ENCODE measurements at regions not wholly inside any gene's neighbourhood (a gene's known extent, or its start where the extent isn't known, plus 50 kb on each side); places are given as distances from the start of the nearest gene placed in this dataset.

- DNase-seq, result no peak
Measured at GRCh38 chr16:54402270-54402669, 115.7 kb upstream of the IRX3 start.

GRCh38 chr16:54400261-54400660 is 113.7 kb upstream of the IRX3 start:
- no peak for DNase-seq

GRCh38 chr16:54398986-54399385 is 112.4 kb upstream of the IRX3 start:
- no peak for DNase-seq

- DNase-seq, result no peak
Measured at GRCh38 chr16:54397838-54398237, 111.3 kb upstream of the IRX3 start.

- no peak for DNase-seq
Measured at GRCh38 chr16:54397190-54397835, 110.7 kb upstream of the IRX3 start.

GRCh38 chr16:54389836-54390494 is 103.4 kb upstream of the IRX3 start:
- DNase-seq, result no peak

GRCh38 chr16:54385141-54385540 is 98.6 kb upstream of the IRX3 start:
- no peak for DNase-seq

GRCh38 chr16:54381601-54382313 is 95.2 kb upstream of the IRX3 start:
- DNase-seq, result no peak

- no peak for DNase-seq
Measured at GRCh38 chr16:54375071-54375470, 88.5 kb upstream of the IRX3 start.

- DNase-seq, result no peak
Measured at GRCh38 chr16:54373534-54374520, 87.2 kb upstream of the IRX3 start.

GRCh38 chr16:54370278-54371040 is 83.9 kb upstream of the IRX3 start:
- no peak for DNase-seq

GRCh38 chr16:54369861-54370260 is 83.3 kb upstream of the IRX3 start:
- DNase-seq, result no peak

GRCh38 chr16:54366943-54367342 is 80.4 kb upstream of the IRX3 start:
- DNase-seq, result no peak

- DNase-seq, result no peak
Measured at GRCh38 chr16:54365990-54366634, 79.5 kb upstream of the IRX3 start.

- DNase-seq, result no peak
Measured at GRCh38 chr16:54363766-54364165, 77.2 kb upstream of the IRX3 start.

GRCh38 chr16:54362591-54363206 is 76.1 kb upstream of the IRX3 start:
- DNase-seq, result no peak

GRCh38 chr16:54361246-54361645 is 74.7 kb upstream of the IRX3 start:
- DNase-seq, result no peak

- DNase-seq, result no peak
Measured at GRCh38 chr16:54360681-54361080, 74.1 kb upstream of the IRX3 start.

GRCh38 chr16:54359555-54359954 is 73.0 kb upstream of the IRX3 start:
- no peak for DNase-seq

- no peak for DNase-seq
Measured at GRCh38 chr16:54359081-54359480, 72.5 kb upstream of the IRX3 start.

- no peak for DNase-seq
Measured at GRCh38 chr16:54356391-54356790, 69.8 kb upstream of the IRX3 start.
